ENCODE measurements at regions not wholly inside any gene's neighbourhood (a gene's known extent, or its start where the extent isn't known, plus 50 kb on each side); places are given as distances from the start of the nearest gene placed in this dataset.
"Not testable (repeated sequence)": the region's sequence is repeated elsewhere in the genome, so short reads cannot be mapped to it uniquely, and the experiment has no call there.

- H3K9me3 ChIP-seq (ENCODE audit: low read depth, low read length): no peaks in the 10 kb centered on the region
Measured at GRCh38 chr4:128538111-128538882, 250.7 kb upstream of the PGRMC2 start.

GRCh38 chr4:128536746-128537145 lies 249.1 kb upstream of the PGRMC2 start:
- Histone ChIP-seq H3K4me3 (no peak overlapping the region), H3K27ac (no peak overlapping the region), H3K9me3 (ENCODE audit: low read depth, low read length) (no peaks in the 10 kb centered on the region), H3K36me3 (ENCODE audit: insufficient read depth, low read length) (no peaks in the 10 kb centered on the region), H3K9ac (ENCODE audit: insufficient read length) (no peak overlapping the region)
- no peak for DNase-seq (ENCODE audit: low read depth, low spot score)
- TF ChIP-seq FOXP2 (optimal IDR thresholded peaks at IDR 0.05; ENCODE audit: control extremely low read depth, extremely low read length, insufficient read depth): no peak
- TF ChIP-seq EZH2 (IDR thresholded peaks at IDR 0.05): no peak
- TF ChIP-seq POLR2AphosphoS5 (IDR thresholded peaks at IDR 0.05; ENCODE audit: borderline replicate concordance, low read depth, low read length): no peak

More at GRCh38 chr4:128538111-128538882, 250.7 kb upstream of the PGRMC2 start:
- TF ChIP-seq EZH2 (IDR thresholded peaks at IDR 0.05) (no peak), POLR2AphosphoS5 (IDR thresholded peaks at IDR 0.05; ENCODE audit: borderline replicate concordance, low read depth, low read length) (no peak), FOXP2 (optimal IDR thresholded peaks at IDR 0.05; ENCODE audit: control extremely low read depth, extremely low read length, insufficient read depth) (no peak)
- Histone ChIP-seq H3K27ac (no peak overlapping the region), H3K36me3 (ENCODE audit: insufficient read depth, low read length) (no peaks in the 10 kb centered on the region), H3K9ac (ENCODE audit: insufficient read length) (no peak overlapping the region), H3K4me3 (no peak overlapping the region)
- no peak for DNase-seq (ENCODE audit: low read depth, low spot score)

GRCh38 chr4:128535510-128535909 lies 247.9 kb upstream of the PGRMC2 start:
- H3K36me3 ChIP-seq (ENCODE audit: insufficient read depth, low read length); H3K9me3 ChIP-seq (ENCODE audit: low read depth, low read length); H3K4me3 ChIP-seq; H3K9ac ChIP-seq (ENCODE audit: insufficient read length); DNase-seq (ENCODE audit: low read depth, low spot score); H3K27ac ChIP-seq: not testable (repeated sequence)

GRCh38 chr4:128528793-128529553 lies 241.4 kb upstream of the PGRMC2 start:
- Histone ChIP-seq H3K9me3 (ENCODE audit: low read depth, low read length) (no peaks in the 10 kb centered on the region), H3K36me3 (ENCODE audit: insufficient read depth, low read length) (no peaks in the 10 kb centered on the region), H3K27ac (no peak overlapping the region), H3K9ac (ENCODE audit: insufficient read length) (no peak overlapping the region), H3K4me3 (no peak overlapping the region)
- DNase-seq (ENCODE audit: low read depth, low spot score): no peak
- no peak for TF ChIP-seq EZH2 (IDR thresholded peaks at IDR 0.05)
- TF ChIP-seq POLR2AphosphoS5 (IDR thresholded peaks at IDR 0.05; ENCODE audit: borderline replicate concordance, low read depth, low read length): no peak

- Histone ChIP-seq H3K9ac (ENCODE audit: insufficient read length) (no peak overlapping the region), H3K27ac (no peak overlapping the region), H3K36me3 (ENCODE audit: insufficient read depth, low read length) (no peaks in the 10 kb centered on the region), H3K4me3 (no peak overlapping the region), H3K9me3 (ENCODE audit: low read depth, low read length) (no peaks in the 10 kb centered on the region)
- no peak for DNase-seq (ENCODE audit: low read depth, low spot score)
- no peak for TF ChIP-seq POLR2AphosphoS5 (IDR thresholded peaks at IDR 0.05; ENCODE audit: borderline replicate concordance, low read depth, low read length)
- no peak for TF ChIP-seq FOXP2 (optimal IDR thresholded peaks at IDR 0.05; ENCODE audit: control extremely low read depth, extremely low read length, insufficient read depth)
Measured at GRCh38 chr4:128527946-128528576, 240.4 kb upstream of the PGRMC2 start.

DNA sequence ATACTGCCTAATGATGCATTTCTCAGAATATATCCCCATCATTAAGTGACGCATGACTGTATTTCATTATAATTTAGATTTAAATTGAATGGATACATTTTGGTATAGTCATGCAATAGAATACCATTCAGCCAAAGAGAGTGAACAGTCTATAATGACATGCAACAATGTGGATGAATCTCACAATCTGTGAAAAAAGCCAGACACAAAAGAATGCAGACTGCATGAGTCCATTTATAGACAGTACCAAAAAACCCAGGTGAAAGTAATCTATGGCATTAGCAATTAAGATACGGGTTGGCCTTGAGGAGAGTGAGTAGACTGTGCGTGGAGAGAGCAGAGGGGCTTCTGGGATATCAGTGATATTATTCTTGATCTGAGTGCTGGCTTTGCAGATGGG lies 239.7 kb upstream of the PGRMC2 start:
- H3K9me3 ChIP-seq (ENCODE audit: low read depth, low read length): no peaks in the 10 kb centered on the region
- no peak overlapping the region for H3K27ac ChIP-seq
- TF ChIP-seq FOXP2 (optimal IDR thresholded peaks at IDR 0.05; ENCODE audit: control extremely low read depth, extremely low read length, insufficient read depth) (no peak), POLR2AphosphoS5 (IDR thresholded peaks at IDR 0.05; ENCODE audit: borderline replicate concordance, low read depth, low read length) (no peak), EZH2 (IDR thresholded peaks at IDR 0.05) (no peak)
- no peak overlapping the region for H3K9ac ChIP-seq (ENCODE audit: insufficient read length)
- DNase-seq (ENCODE audit: low read depth, low spot score): no peak
- no peak overlapping the region for H3K4me3 ChIP-seq
- no peaks in the 10 kb centered on the region for H3K36me3 ChIP-seq (ENCODE audit: insufficient read depth, low read length)

DNA sequence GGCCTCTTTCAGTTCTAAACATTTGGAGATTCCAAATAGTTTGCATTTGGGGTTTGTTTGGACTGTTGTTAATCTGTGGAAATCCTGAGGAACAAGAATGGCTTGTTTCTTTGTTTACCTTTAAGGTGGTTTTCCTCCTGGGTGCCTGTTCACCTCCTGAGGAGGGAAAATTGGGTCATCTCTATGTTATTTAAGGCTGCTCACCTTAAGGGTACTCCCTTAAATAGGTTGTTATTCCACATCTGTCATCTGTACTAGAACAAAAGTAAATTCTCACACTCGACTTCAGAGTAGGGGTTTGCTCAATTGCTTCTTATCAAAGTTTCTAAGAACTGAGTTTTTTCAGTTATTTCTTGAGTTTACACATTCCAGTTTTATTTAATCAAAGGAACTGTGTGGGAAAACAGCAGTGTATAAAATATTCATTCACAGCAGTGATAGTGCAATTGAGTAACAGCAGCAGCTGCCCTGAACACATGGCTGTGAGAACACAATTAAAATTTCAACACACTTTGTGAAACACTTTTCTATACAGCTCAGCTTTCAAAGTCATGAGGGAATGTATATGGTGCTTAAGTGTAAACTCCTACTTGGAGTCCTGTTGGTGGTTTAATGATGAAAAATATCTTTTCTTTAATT lies 238.5 kb upstream of the PGRMC2 start:
- no peaks in the 10 kb centered on the region for H3K9me3 ChIP-seq (ENCODE audit: low read depth, low read length)
- no peak overlapping the region for H3K27ac ChIP-seq
- H3K9ac ChIP-seq (ENCODE audit: insufficient read length): no peak overlapping the region
- TF ChIP-seq POLR2AphosphoS5 (IDR thresholded peaks at IDR 0.05; ENCODE audit: borderline replicate concordance, low read depth, low read length) (no peak), FOXP2 (optimal IDR thresholded peaks at IDR 0.05; ENCODE audit: control extremely low read depth, extremely low read length, insufficient read depth) (no peak), EZH2 (IDR thresholded peaks at IDR 0.05) (no peak)
- H3K36me3 ChIP-seq (ENCODE audit: insufficient read depth, low read length): no peaks in the 10 kb centered on the region
- H3K4me3 ChIP-seq: no peak overlapping the region
- no peak for DNase-seq (ENCODE audit: low read depth, low spot score)

DNA sequence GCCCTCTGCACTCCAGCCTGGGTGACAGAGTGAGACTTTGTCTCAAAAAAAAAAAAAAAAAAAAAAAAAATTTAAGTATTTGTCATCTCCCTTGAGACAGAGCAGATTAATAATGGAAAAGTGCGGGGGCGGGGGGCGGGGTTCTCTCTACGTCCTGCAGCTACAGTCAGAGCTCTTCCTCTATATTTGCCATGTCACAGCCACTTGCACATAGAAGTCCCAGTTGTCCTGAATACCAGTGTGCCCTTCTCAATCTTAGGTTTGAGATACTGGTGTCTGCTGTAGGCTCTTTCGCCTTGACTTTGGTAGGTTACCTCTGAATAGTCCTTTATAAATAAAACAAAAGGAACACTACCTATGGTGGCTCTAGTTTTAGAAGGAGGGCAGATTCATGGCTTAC lies 237.8 kb upstream of the PGRMC2 start:
- Histone ChIP-seq H3K9ac (ENCODE audit: insufficient read length) (no peak overlapping the region), H3K4me3 (no peak overlapping the region), H3K27ac (no peak overlapping the region), H3K36me3 (ENCODE audit: insufficient read depth, low read length) (no peaks in the 10 kb centered on the region), H3K9me3 (ENCODE audit: low read depth, low read length) (no peaks in the 10 kb centered on the region)
- TF ChIP-seq POLR2AphosphoS5 (IDR thresholded peaks at IDR 0.05; ENCODE audit: borderline replicate concordance, low read depth, low read length): no peak
- no peak for TF ChIP-seq EZH2 (IDR thresholded peaks at IDR 0.05)
- no peak for TF ChIP-seq FOXP2 (optimal IDR thresholded peaks at IDR 0.05; ENCODE audit: control extremely low read depth, extremely low read length, insufficient read depth)
- DNase-seq (ENCODE audit: low read depth, low spot score): no peak
